Upper lobe of right lung (tissue), 1 donor: ENCODE measurements at regions not wholly inside any gene's neighbourhood (a gene's known extent, or its start where the extent isn't known, plus 50 kb on each side); places are given as distances from the start of the nearest gene placed in this dataset.

Source experiments
- ATAC-seq: fragments of 200-7000 bp; cut with Tn5 transposase; one replicate; pipeline ENCODE4 v1.9.1; 2020; ENCODE audit warnings: mild to moderate bottlenecking, moderate library complexity
- DNase-seq: peaks from one replicate; pipeline ENCODE4 v3.0.0-alpha.2; 2020
- H3K27ac ChIP-seq: fragments of 200-600 bp; one replicate; pipeline ENCODE4 v1.8.0; 2022
- H3K27me3 ChIP-seq: fragments of 200-600 bp; one replicate; pipeline ENCODE4 v1.8.0; 2022; ENCODE audit warnings: mild to moderate bottlenecking
- H3K36me3 ChIP-seq: fragments of 200-600 bp; one replicate; pipeline ENCODE4 v1.8.0; 2022
- H3K4me1 ChIP-seq: fragments of 200-600 bp; one replicate; pipeline ENCODE4 v1.8.0; 2022
- H3K4me3 ChIP-seq: fragments of 200-600 bp; one replicate; pipeline ENCODE4 v1.8.0; 2022; ENCODE audit warnings: mild to moderate bottlenecking
- H3K9me3 ChIP-seq: fragments of 200-600 bp; one replicate; pipeline ENCODE4 v1.8.0; 2022
- intact Hi-C: fragments of 100-400 bp; cut with DNase I; formaldehyde crosslinking; loops from one replicate; pipeline ENCODE4 v1.11.0; 2022
- TF ChIP-seq, protein P1 (sequence below): fragments of 200-600 bp; IDR thresholded peaks from one replicate; pipeline ENCODE4 v1.8.0; 2022; ENCODE audit warnings: antibody characterized with exemption
- donor health status: DM: no; HTN: yes; CAD: no; lungs with severe emphysema.

- no peak overlapping the region for H3K4me3 ChIP-seq
- TF ChIP-seq, protein P1, sequence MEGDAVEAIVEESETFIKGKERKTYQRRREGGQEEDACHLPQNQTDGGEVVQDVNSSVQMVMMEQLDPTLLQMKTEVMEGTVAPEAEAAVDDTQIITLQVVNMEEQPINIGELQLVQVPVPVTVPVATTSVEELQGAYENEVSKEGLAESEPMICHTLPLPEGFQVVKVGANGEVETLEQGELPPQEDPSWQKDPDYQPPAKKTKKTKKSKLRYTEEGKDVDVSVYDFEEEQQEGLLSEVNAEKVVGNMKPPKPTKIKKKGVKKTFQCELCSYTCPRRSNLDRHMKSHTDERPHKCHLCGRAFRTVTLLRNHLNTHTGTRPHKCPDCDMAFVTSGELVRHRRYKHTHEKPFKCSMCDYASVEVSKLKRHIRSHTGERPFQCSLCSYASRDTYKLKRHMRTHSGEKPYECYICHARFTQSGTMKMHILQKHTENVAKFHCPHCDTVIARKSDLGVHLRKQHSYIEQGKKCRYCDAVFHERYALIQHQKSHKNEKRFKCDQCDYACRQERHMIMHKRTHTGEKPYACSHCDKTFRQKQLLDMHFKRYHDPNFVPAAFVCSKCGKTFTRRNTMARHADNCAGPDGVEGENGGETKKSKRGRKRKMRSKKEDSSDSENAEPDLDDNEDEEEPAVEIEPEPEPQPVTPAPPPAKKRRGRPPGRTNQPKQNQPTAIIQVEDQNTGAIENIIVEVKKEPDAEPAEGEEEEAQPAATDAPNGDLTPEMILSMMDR: no peak
- no peak for ATAC-seq
- no peak for DNase-seq
- H3K36me3 ChIP-seq: no peaks in the 10 kb centered on the region
- H3K27me3 ChIP-seq: no peaks in the 10 kb centered on the region
- intact Hi-C loops: no loop called here
- H3K27ac ChIP-seq: no peak overlapping the region
- H3K9me3 ChIP-seq: no peaks in the 10 kb centered on the region
- H3K4me1 ChIP-seq: no peaks in the 10 kb centered on the region
Measured at GRCh38 chr3:5569152-5569551, 381.6 kb downstream of the EDEM1 start.

- no peak overlapping the region for H3K27ac ChIP-seq
- intact Hi-C loops: no loop called here
- TF ChIP-seq, protein P1: no peak
Measured at GRCh38 chr3:5572168-5572567, 384.7 kb downstream of the EDEM1 start.

GRCh38 chr3:5576277-5577011, 388.9 kb downstream of the EDEM1 start:
- no peak for DNase-seq
- Histone ChIP-seq H3K27me3 (peaks cover 3% of the 10 kb centered on the region), H3K9me3 (no peaks in the 10 kb centered on the region), H3K36me3 (no peaks in the 10 kb centered on the region), H3K4me1 (no peaks in the 10 kb centered on the region), H3K27ac (no peak overlapping the region), H3K4me3 (no peak overlapping the region)
- TF ChIP-seq, protein P1: no peak
- intact Hi-C loops: no loop called here
- no peak for ATAC-seq

More at GRCh38 chr3:5572168-5572567, 384.7 kb downstream of the EDEM1 start:
- ATAC-seq (no peak), DNase-seq (no peak)
- no peak overlapping the region for H3K4me3 ChIP-seq
- H3K36me3 ChIP-seq: no peaks in the 10 kb centered on the region
- H3K27me3 ChIP-seq: no peaks in the 10 kb centered on the region
- H3K4me1 ChIP-seq: no peaks in the 10 kb centered on the region
- no peaks in the 10 kb centered on the region for H3K9me3 ChIP-seq

GRCh38 chr3:5579139-5579602, 391.7 kb downstream of the EDEM1 start:
- TF ChIP-seq, protein P1: no peak
- Histone ChIP-seq H3K9me3 (no peaks in the 10 kb centered on the region), H3K36me3 (no peaks in the 10 kb centered on the region), H3K27ac (no peak overlapping the region), H3K4me1 (no peaks in the 10 kb centered on the region), H3K27me3 (peaks cover 3% of the 10 kb centered on the region), H3K4me3 (no peak overlapping the region)
- DNase-seq (no peak), ATAC-seq (peak; percentile 51)
- intact Hi-C loops: no loop called here

DNA sequence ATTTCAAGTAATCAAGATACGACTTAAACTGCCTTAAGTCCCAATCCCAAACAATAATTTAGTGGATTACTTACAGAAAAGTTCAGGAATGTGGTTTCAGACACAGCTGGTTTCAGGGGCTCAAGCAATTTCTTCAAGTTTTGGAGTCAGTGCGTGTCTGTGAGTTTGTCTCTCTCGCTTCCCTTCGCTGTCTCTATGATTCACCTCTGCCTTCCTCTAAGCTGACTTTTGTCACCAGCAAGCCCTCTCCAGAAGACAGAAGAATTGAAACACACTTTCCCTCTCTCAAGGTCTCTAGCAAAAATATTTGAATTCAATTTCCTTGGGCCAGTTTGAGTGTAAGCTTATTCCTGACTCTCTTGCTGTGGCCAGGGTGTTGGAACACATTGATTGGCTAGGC, 392.4 kb downstream of the EDEM1 start:
- ATAC-seq (no peak), DNase-seq (no peak)
- Histone ChIP-seq H3K27me3 (peaks cover 3% of the 10 kb centered on the region), H3K4me1 (no peaks in the 10 kb centered on the region), H3K27ac (no peak overlapping the region), H3K9me3 (no peaks in the 10 kb centered on the region), H3K36me3 (no peaks in the 10 kb centered on the region), H3K4me3 (no peak overlapping the region)
- intact Hi-C loops: no loop called here
- TF ChIP-seq, protein P1: no peak

- Histone ChIP-seq H3K4me3 (no peak overlapping the region), H3K36me3 (no peaks in the 10 kb centered on the region), H3K27me3 (peaks cover 3% of the 10 kb centered on the region), H3K27ac (no peak overlapping the region), H3K4me1 (no peaks in the 10 kb centered on the region), H3K9me3 (no peaks in the 10 kb centered on the region)
- intact Hi-C loops: no loop called here
- DNase-seq (no peak), ATAC-seq (no peak)
- TF ChIP-seq, protein P1: no peak
Measured at GRCh38 chr3:5580826-5581225, 393.3 kb downstream of the EDEM1 start.
